Transverse colon (tissue), 4 donors: ENCODE measurements at regions not wholly inside any gene's neighbourhood (a gene's known extent, or its start where the extent isn't known, plus 50 kb on each side); places are given as distances from the start of the nearest gene placed in this dataset.

ENCODE experiments used
- EP300 ChIP-seq: sonication (generic); formaldehyde crosslinking; IDR thresholded peaks from one replicate; pipeline ENCODE4 v1.6.1; 2017; ENCODE audit warnings: antibody characterized with exemption, low read depth
- POLR2A ChIP-seq: fragments of 450-650 bp; IDR thresholded peaks from one replicate; pipeline ENCODE4 v1.6.1; 2016; ENCODE audit warnings: antibody characterized with exemption, mild to moderate bottlenecking, moderate library complexity
- POLR2AphosphoS5 ChIP-seq, 3 donors: sonication (generic); formaldehyde crosslinking; IDR thresholded peaks; one replicate each; pipeline ENCODE4 v1.6.1; 2016; ENCODE audit warnings: antibody characterized with exemption in 3 of 3
- TF ChIP-seq, protein P1 (sequence below), 5 experiments: fragments of 200-600 bp in 3 of 5; fragments of 450-650 bp in 2 of 5; sonication (generic) in 3 of 5; IDR thresholded peaks; 1 replicate in 2 of 5; 2 replicates in 3 of 5; pipeline ENCODE4 v1.5.1; 2016 to 2017; ENCODE audit warnings: antibody characterized with exemption in 5 of 5, inconsistent platforms in 3 of 5, mild to moderate bottlenecking in 2 of 5, moderate library complexity in 1 of 5

DNA sequence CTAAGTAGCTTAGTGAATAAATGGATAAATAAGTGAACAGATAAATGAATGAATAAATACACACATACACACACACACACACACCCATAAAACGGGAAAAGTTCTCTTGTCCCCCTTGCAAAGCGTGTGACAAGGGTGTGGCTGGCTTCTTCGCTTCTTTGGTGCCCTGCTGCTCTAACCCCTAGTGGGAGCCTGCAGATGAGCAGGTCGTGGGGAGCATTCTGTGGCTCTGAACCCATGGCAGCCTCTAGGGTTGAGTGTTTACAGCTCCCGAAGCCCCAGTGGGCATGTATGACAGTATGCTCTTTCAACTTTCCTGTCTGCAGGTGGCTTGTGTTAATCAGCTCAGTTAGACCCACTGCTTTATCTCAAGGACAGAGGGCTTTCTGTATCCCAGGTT lies 582.3 kb downstream of the EDEM1 start:
- TF ChIP-seq, protein P1, sequence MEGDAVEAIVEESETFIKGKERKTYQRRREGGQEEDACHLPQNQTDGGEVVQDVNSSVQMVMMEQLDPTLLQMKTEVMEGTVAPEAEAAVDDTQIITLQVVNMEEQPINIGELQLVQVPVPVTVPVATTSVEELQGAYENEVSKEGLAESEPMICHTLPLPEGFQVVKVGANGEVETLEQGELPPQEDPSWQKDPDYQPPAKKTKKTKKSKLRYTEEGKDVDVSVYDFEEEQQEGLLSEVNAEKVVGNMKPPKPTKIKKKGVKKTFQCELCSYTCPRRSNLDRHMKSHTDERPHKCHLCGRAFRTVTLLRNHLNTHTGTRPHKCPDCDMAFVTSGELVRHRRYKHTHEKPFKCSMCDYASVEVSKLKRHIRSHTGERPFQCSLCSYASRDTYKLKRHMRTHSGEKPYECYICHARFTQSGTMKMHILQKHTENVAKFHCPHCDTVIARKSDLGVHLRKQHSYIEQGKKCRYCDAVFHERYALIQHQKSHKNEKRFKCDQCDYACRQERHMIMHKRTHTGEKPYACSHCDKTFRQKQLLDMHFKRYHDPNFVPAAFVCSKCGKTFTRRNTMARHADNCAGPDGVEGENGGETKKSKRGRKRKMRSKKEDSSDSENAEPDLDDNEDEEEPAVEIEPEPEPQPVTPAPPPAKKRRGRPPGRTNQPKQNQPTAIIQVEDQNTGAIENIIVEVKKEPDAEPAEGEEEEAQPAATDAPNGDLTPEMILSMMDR (IDR thresholded peaks at IDR 0.05), result no peak
- TF ChIP-seq POLR2A, result no peak
- no peak for TF ChIP-seq EP300
- TF ChIP-seq POLR2AphosphoS5 (IDR thresholded peaks at IDR 0.05), result no peak
